Thoracic aorta (tissue), 2 donors: ENCODE measurements at regions not wholly inside any gene's neighbourhood (a gene's known extent, or its start where the extent isn't known, plus 50 kb on each side); places are given as distances from the start of the nearest gene placed in this dataset.
A peak's percentile ranks its signal among the peaks of the same experiment; 100 is the strongest.

Experiments used
- ATAC-seq: fragments of 150-250 bp; one replicate; pipeline ENCODE4 v1.8.0; 2017; ENCODE audit warnings: low read depth; ENCODE audit not compliant: insufficient number of reproducible peaks, low FRiP score
- DNase-seq: peaks from one replicate; pipeline ENCODE4 v3.0.0-alpha.2; 2020; ENCODE audit warnings: low spot score
- H3K27ac ChIP-seq, 2 donors: fragments of 200-600 bp; sonication (generic); 1 replicate in 1 of 2; 2 replicates in 1 of 2; pipeline ENCODE4 v1.5.1; 2016; ENCODE audit warnings: mild to moderate bottlenecking in 2 of 2, moderate library complexity in 2 of 2
- H3K27me3 ChIP-seq: fragments of 200-600 bp; sonication (generic); replicated peaks from 2 replicates; pipeline ENCODE4 v1.6.0; 2016; ENCODE audit warnings: mild to moderate bottlenecking; ENCODE audit not compliant: insufficient read depth
- H3K36me3 ChIP-seq: fragments of 200-600 bp; sonication (generic); one replicate; pipeline ENCODE4 v1.5.1; 2016
- H3K4me1 ChIP-seq, 2 donors: fragments of 200-600 bp; sonication (generic); 1 replicate in 1 of 2; 2 replicates in 1 of 2; pipeline versions ENCODE4 v1.5.1 to v1.6.0; 2016; ENCODE audit warnings: low read depth in 2 of 2, mild to moderate bottlenecking in 1 of 2; ENCODE audit not compliant: control insufficient read depth in 1 of 2
- H3K4me3 ChIP-seq: fragments of 200-600 bp; sonication (generic); 2 replicates; pipeline ENCODE4 v1.5.1; 2016; ENCODE audit warnings: mild to moderate bottlenecking
- H3K9me3 ChIP-seq: fragments of 200-600 bp; sonication (generic); 2 replicates; pipeline ENCODE4 v1.5.1; 2016
- TF ChIP-seq, protein P1 (sequence below): fragments of 200-600 bp; sonication (generic); IDR thresholded peaks from one replicate; pipeline ENCODE4 v1.5.1; 2019; ENCODE audit warnings: antibody characterized with exemption

DNA sequence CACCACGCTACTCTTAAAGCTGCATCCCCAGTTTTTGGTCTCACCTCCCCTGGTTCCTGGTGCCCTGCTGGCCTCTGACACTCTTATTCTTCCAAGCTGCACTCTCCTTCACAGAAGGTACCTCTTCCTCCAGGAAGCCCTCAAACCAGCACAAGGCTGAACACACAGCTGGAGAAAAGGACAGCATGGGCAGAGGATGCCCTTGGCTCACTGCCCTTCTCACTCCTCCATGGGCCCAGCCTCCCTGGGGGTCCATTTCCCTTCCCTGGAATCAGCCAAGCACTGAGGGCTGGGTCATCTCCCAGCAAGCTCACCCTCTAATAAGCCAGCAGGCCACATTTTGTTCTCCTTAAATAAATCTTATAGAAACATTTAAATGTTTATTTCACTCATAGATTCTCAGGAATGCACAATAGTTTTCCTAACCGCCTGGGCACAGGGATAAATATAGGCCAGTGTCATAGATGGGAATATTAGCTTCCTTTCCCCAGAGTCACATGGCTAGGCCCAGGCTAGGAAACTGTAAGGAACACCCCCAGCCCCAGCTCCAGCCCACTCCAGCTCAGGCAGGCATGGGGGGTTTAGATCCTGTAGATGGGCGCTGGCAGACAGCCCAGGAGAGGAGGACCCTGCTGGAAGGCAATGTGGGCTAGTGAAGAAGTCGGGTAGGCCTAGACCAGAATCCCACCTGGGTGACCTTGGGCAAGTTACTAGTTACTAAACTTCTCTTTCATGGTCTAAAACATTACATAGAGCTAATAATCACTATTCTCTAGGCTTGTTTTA lies 51.5 kb downstream of the IRAG1 start:
- Histone ChIP-seq H3K27me3 (no peaks in the 10 kb centered on the region), H3K4me1 (peaks cover 64 to 99% of the 10 kb centered on the region in 2 donors), H3K4me3 (no peak overlapping the region), H3K36me3 (peaks cover 8% of the 10 kb centered on the region), H3K27ac (peak overlapping the region; percentile 66 to 67), H3K9me3 (no peaks in the 10 kb centered on the region)
- TF ChIP-seq, protein P1, sequence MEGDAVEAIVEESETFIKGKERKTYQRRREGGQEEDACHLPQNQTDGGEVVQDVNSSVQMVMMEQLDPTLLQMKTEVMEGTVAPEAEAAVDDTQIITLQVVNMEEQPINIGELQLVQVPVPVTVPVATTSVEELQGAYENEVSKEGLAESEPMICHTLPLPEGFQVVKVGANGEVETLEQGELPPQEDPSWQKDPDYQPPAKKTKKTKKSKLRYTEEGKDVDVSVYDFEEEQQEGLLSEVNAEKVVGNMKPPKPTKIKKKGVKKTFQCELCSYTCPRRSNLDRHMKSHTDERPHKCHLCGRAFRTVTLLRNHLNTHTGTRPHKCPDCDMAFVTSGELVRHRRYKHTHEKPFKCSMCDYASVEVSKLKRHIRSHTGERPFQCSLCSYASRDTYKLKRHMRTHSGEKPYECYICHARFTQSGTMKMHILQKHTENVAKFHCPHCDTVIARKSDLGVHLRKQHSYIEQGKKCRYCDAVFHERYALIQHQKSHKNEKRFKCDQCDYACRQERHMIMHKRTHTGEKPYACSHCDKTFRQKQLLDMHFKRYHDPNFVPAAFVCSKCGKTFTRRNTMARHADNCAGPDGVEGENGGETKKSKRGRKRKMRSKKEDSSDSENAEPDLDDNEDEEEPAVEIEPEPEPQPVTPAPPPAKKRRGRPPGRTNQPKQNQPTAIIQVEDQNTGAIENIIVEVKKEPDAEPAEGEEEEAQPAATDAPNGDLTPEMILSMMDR: no peak
- ATAC-seq: no peak
- DNase-seq: no peak

DNA sequence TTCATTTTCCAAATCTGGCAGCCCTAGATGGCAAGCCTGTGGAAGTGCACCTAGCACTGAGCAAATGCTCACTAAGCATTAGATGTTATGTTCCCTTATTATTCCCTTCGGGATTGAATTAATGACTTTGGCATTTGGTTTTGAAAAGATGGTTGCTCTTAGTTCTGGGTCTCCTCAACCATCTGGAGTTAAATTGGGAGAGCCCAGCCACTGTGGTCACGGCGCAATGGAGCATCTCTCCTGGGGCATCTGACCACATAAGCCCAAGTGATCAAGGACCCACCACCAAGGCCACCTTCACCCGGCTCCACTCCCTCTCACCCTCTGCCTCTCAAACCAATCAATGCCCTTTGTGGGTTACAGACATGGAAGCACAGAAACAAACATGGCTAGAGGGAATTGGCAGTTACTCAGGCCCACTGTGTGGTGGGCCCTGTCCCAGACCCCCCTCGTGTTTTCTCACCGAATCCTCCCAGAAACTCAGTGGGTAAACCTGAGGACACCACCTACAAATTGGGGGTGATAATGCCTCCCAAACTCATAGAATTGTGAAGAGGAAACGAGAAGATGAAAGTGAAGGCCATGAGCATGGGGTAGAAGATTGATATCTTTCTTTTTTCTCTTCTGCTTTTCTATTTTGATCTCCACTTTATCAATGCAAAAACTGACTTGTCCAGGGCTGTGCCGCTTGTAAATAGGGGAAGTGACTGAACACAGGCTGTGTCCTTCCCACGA lies 52.2 kb downstream of the IRAG1 start:
- H3K27ac ChIP-seq: peak overlapping the region; percentile 66 to 67
- TF ChIP-seq, protein P1: no peak
- DNase-seq (no peak), ATAC-seq (no peak)
- no peak overlapping the region for H3K4me3 ChIP-seq
- H3K27me3 ChIP-seq: no peaks in the 10 kb centered on the region
- H3K4me1 ChIP-seq: peaks cover 56 to 96% of the 10 kb centered on the region in 2 donors
- peaks cover 8% of the 10 kb centered on the region for H3K36me3 ChIP-seq
- H3K9me3 ChIP-seq: no peaks in the 10 kb centered on the region

DNA sequence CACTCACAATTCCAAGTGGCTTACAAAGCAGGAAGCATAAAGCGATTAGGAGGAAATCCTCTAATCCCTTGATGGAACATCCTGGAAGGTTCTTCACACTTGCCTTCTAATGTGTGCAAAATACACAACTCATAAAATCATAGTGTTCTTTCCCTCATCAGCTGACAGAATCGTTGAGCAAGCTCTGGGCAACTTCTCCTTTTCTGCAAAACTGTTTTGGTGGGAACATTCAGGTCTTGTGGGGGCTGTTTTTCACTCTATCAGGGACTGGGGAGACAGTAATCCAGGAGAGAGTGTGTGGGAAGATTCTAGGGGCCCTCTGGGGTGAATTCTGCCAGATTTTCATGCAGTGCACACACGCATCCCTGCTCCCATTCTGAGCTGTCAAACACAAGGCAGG lies 53.2 kb downstream of the IRAG1 start:
- DNase-seq (no peak), ATAC-seq (no peak)
- Histone ChIP-seq H3K9me3 (no peaks in the 10 kb centered on the region), H3K4me1 (peaks cover 46 to 88% of the 10 kb centered on the region in 2 donors), H3K27me3 (no peaks in the 10 kb centered on the region), H3K36me3 (peaks cover 7% of the 10 kb centered on the region), H3K27ac (peak overlapping the region; percentile 66 to 67), H3K4me3 (no peak overlapping the region)
- TF ChIP-seq, protein P1: no peak

DNA sequence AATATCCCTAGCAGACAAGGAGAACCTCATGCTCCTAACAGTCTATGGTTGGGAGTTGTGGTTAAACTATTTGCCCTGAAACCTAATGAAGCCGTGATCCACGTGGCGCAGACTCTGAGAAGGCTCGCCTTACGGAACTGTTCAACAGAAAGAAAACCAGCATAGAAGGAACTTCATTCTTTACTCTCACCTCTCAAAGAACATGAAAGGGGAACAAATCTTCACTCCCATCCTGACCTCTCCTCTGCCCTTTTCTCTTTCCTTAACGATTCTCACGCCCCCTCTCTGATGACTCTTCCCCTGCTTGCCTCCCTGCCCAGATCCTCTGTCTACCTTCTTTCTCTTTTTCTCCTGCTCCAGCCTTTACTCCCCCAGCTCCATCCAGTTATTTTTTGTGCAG lies 54.2 kb downstream of the IRAG1 start:
- H3K27ac ChIP-seq: peak overlapping the region; percentile 66 to 67
- DNase-seq (no peak), ATAC-seq (no peak)
- H3K36me3 ChIP-seq: peaks cover under 1% of the 10 kb centered on the region
- TF ChIP-seq, protein P1: no peak
- H3K9me3 ChIP-seq: no peaks in the 10 kb centered on the region
- peaks cover 46 to 80% of the 10 kb centered on the region in 2 donors for H3K4me1 ChIP-seq
- no peak overlapping the region for H3K4me3 ChIP-seq
- H3K27me3 ChIP-seq: no peaks in the 10 kb centered on the region

DNA sequence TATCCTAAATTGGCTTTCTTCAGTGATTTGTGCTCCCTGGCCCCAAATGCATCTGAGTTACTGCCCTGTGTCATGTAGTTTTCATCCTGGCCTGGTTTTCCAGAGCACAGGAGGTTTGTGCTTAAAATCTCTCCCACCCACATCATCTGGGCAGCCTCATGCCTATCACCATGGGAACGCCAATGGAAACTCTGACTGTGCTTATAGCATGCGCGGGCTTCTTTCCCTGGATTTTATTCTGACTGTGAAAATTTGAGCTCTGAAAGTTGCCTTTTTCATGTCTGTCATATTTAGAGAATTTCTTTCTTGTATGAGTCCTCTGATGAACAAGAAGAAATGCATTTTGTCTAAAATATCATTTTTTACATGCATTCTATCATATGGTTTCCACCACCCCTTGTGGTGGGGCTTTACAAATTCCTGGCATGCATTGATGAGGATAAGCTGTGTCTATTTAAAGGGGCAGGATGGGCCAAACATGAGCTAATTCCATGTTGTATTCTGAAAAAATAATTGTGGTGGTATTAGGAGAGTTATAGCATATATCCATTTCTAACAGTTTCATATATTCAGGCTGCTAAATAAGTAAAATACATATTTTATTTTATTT lies 55.1 kb downstream of the IRAG1 start:
- no peaks in the 10 kb centered on the region for H3K9me3 ChIP-seq
- ATAC-seq (peak; percentile 69), DNase-seq (no peak)
- TF ChIP-seq, protein P1: no peak
- no peaks in the 10 kb centered on the region for H3K27me3 ChIP-seq
- peaks cover 8% of the 10 kb centered on the region for H3K36me3 ChIP-seq
- peak overlapping the region; percentile 66 to 67 for H3K27ac ChIP-seq
- H3K4me1 ChIP-seq: peaks cover 46 to 70% of the 10 kb centered on the region in 2 donors
- no peak overlapping the region for H3K4me3 ChIP-seq
